ENCODE measurements at regions not wholly inside any gene's neighbourhood (a gene's known extent, or its start where the extent isn't known, plus 50 kb on each side); places are given as distances from the start of the nearest gene placed in this dataset.

DNA sequence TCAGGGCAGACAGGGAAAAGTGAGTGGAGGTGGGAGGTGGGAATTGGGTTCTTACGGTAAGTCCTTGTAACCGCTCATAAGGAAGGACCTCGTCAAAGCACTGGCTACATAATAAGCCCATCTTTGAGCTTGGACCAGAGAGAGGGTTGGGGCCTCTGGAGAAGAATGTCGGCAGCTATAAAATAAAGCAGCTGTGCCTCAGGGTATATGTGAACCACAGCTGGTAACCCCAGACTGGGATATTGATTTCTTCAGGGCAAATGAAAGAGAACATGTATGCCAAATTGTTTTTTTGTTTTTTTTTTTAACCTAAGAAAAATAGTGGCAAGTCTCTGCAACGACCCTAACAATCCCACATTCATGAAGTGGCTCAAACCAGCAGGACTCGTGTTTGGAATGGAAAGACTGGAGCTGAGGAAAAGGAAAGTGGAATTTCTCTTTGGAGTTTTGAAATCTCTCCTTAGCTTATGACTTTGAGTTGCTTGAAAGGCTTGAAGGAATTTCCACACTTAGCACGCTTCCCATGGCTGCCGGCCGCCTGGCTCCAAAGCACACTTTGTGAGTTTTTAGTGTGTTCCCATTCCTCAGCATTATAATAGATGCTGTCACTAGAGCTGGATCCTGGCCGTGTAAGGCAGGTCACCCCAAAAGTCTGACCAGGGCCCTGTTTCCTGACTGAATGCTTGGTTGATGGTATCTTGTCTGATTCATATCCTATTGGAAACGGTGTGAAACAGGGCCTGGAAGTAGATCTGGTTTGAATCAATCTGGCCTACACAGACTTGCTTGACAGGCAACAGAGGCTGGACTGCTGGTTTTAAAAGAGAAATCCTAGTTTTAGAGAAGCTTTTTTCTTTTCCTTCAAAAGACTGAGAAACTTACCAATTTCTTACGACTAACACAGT, 244.7 kb downstream of the MSRB3 start:
- TF ChIP-seq CTCF (IDR thresholded peaks at IDR 0.05): no peak
- no peak for TF ChIP-seq POLR2A (IDR thresholded peaks at IDR 0.05)
